Activated CD8-positive, alpha-beta memory T cell treated with anti-CD3 and anti-CD28 coated beads, Interleukin-2, amount 50 U/mL, for 1 hour (primary cell): ENCODE measurements at regions not wholly inside any gene's neighbourhood (a gene's known extent, or its start where the extent isn't known, plus 50 kb on each side); places are given as distances from the start of the nearest gene placed in this dataset.
"Not testable (repeated sequence)": the region's sequence is repeated elsewhere in the genome, so short reads cannot be mapped to it uniquely, and the experiment has no call there.

ENCODE experiments used
- DNase-seq: peaks from one replicate; pipeline ENCODE4 v3.0.0-alpha.2; 2020; ENCODE audit errors: extremely low read depth

DNA sequence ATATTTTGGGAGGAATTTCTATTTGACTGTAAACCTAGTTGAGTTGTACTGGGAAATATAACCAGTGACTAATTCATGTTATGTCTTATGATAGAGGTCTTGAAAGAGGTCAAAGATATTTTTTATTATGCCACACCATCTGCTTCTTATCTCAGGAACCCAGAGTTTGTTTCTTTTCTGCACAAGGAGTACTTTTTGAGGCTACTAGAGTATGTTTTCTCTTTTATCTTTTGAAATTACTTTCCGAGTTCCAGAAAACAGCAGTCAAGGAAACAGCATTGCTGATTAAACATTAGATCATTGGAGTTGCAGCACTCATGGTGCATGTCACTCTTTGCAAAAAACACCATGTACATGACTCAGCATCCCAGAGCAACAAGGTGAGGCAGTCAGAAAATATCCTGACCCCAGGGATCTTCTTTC lies 645.8 kb upstream of the NR2F2 start:
- DNase-seq = no peak

DNA sequence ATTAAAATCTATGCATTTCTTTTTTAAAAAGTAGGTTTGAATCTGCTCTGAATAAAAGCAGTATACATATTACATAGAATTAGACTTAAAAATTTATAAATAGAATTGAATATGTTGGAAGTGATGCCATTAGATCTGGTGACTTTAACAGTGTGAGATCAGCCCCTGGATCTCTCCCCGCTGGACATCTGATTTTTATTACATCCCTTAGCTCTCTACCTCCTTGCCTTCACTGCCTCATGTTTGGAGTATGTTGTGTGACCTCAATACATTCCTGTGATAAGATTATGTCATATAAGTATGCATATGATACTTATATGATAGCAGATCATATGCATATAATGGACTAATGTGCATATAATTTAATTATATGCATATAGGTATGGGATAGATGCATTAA lies 643.4 kb upstream of the NR2F2 start:
- no peak for DNase-seq

DNA sequence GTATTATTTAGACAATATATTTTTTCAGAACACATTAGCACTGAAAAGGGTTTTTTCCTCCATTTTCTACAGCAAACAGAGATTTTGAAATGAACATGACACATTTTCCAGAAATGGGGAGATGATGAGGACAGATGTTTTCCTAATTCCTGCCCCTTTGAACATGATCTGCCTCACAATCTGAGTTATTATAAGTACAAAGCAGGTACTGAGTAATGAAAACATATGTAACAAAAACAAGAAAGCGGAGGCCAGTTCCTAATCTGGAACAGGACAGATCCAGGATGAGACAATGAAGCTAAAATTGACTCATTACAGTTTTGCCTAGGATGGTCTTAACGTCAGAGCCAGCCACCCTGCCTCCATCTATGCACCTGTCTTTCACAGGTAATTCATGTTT lies 642.8 kb upstream of the NR2F2 start:
- DNase-seq = no peak

DNA sequence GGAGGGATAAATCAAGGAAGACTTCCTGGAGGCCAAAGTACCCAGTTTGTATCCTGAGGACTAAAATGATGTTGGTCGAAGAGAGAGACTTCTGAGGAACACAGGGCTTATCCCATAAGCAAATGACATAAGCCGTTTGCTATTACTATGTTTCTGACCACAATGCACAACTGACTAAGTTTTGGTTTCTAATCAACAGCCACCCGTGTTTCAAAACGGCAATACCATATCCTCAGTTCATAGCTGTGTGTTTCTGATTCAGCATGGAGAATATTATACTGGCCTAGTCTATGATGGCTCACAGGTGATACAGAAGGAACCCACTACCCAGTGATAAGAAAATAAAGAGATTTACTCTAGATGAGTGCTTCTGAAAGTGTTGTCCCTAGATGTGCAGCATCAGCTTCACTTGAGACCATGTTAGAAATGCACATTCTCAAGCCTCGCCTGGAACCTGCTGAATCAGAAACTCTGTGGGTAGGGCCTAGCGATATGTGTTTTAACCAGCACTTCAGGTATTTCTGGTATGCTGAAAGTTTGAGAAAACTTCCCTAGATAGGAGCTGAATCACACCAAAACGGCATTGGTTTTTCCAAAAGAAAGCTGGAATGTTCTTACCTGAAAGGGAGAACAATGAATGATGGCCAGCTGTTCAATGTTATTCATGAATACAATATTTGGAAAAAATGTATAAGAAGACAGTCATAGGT lies 639.7 kb upstream of the NR2F2 start:
- no peak for DNase-seq

DNA sequence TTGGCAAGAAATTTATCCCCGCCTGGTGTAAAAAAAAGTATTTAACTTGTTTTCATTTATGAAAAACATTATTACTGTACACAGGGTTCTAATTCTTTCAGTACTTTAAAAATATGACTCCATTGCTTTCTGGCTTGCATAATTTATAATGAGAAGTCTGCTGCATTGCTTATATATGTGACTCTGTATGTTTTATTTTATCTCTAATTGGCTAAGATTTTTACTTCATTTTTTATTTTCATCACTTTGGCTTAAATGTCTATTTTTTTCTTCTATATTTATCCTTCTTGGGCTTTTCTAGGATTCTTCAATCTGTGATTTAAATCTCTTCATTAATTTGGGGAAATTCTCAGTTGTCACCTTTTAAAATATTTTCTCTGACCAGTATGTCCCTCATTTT lies 636.6 kb upstream of the NR2F2 start:
- DNase-seq = no peak

DNA sequence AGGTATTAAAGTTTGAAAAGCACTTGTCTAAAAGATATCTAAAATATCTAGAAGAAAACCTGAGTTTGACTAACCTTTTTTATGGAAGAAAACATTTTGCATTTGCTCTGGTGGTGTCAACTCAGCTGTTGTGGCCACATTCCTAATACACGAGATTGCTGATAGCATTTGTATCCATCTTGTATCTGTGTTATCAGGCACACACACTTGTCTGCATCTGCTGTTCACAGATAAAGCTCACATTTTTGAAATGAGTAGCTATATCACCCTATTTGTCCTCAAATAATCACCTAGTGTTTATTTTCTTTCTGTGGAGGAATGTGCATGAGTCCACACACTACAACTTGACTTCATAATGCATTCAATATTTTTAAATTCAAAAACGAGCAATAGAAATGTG lies 632.3 kb upstream of the NR2F2 start:
- no peak for DNase-seq

DNA sequence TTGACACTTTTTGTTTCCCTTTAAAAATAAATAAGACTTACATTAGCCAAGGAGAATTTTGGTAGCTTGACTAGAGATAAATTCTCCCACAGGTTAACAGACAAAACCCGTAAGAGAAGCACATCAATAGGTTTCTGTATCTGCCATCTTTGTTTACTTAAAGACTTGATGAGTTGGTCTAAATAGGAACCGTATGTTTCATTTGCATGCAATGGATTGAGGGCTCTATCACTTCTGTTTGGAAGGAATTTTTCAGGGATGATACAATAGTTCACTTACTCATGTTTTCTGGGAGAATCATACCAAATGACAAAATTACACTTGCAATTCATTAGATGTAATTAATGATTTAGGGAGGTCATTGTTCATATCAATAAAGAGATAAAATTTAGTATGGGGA lies 631.5 kb upstream of the NR2F2 start:
- DNase-seq = no peak

DNA sequence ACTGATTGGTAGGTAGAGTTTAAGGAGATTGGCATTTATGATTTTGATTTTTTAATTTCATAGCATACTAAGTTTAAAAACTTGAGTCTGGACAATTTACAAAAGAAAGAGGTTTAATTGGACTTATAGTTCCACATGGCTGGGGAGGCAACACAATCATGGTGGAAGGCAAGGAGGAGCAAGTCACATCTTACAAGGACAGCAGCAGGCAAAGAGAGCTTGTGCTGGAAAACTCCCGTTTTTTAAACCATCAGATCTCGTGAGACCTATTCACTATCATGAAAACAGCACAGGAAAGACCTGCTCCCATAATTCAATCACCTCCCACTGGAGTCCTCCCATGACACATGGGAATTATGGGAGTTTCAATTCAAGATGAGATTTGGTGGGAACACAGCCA lies 630.9 kb upstream of the NR2F2 start:
- DNase-seq = no peak

DNA sequence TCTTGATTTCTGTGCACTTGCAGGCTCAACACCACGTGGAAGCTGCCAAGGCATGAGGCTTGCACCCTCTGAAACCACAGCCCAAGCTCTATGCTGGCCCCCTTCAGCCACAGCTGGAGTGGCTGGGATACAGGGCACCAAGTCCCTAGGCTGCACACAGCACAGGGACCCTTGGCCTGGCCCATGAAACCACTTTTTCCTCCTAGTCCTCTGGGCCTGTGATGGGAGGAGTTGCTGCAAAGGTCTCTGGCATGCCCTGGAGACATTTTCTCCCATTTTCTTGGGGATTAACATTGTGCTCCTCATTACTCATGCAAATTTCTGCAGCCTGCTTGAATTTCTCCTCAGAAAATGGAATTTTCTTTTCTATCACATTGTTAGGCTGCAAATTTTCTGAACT lies 629.8 kb upstream of the NR2F2 start:
- not testable (repeated sequence) for DNase-seq

DNA sequence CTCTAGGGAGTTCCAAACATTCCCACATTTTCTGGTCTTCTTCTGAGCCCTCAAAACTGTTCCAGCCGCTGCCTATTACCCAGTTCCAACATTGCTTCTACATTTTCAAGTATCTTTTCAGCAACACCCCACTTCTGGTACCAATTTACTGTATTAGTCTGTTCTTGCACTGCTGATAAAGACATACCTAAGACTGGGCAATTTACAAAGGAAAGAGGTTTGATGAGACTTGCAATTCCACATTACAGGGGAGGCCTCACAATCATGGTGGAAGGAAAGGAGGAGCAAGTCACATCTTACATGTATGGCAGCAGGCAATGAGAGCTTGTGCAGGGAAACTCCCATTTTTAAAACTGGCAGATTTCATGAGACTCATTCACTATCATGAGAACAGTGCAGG lies 629.1 kb upstream of the NR2F2 start:
- no peak for DNase-seq

DNA sequence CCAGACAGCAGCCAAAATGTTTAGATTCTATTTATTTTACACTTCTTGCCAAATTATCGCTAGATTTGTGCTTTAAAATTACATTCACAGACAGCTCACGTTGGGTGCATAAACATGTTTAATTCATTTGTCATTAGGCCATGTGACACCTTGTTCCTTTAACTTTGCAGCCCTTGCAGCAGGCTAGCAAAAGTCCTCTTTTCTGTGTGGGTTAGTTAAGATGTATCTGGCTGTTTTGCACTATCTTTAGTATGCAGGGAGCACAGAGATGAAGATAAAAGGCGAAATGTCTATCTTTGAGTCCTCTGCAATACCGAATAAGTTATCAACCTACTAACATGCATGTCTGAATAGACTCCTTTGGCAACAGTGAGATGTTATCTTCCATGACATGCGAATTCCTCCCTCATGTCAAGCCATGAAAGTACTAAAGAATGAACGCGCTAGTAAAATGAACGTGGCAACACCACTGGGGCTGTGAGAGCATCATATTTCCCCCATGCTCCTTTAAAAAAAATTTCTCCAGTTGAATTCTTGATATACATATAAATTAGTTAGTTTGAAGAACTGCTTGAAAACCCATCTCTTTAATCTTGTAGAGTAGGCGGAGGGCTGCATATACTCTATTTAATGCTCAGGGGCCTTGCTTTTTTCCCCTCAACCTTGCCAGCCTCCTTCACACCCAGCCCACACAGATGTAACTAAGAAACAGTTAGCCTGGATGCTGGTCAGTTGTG lies 620.4 kb upstream of the NR2F2 start:
- no peak for DNase-seq

DNA sequence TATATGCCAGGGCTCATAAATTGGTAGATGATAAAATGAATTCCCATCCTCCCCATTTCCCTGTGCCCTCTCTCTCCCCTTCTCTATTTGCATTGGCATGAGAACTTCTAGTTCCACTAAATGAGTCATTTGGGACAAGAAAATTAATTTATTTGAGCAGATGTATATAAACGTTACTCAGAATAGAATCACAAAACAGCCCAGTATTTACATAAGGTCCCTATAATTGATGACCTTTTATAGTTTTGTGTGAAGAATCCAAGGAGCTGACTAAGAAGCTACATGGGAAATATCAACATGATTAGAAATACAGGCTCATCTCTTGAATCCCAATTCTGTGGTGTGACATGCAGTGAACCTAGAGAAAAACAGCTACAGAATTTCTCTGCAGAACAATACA lies 617.7 kb upstream of the NR2F2 start:
- DNase-seq = no peak

DNA sequence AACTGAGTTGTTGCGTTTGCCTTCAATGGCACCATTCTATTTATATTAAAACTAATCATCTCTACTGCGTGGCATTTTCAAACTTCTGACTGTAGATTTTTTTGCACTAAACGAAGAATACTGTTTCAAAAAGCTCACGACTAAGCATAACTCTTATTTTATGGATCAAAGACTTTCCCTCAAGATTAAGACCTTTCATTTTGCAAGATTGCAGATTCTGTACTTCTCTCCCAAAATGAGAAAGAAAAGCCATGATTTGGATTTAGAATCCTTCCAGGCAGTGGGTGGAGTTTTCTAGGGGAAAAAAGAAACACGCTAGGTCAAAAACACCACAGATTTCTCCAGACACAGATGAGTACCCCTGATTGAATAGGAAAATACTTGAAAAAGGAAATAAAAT lies 617.2 kb upstream of the NR2F2 start:
- DNase-seq = no peak

DNA sequence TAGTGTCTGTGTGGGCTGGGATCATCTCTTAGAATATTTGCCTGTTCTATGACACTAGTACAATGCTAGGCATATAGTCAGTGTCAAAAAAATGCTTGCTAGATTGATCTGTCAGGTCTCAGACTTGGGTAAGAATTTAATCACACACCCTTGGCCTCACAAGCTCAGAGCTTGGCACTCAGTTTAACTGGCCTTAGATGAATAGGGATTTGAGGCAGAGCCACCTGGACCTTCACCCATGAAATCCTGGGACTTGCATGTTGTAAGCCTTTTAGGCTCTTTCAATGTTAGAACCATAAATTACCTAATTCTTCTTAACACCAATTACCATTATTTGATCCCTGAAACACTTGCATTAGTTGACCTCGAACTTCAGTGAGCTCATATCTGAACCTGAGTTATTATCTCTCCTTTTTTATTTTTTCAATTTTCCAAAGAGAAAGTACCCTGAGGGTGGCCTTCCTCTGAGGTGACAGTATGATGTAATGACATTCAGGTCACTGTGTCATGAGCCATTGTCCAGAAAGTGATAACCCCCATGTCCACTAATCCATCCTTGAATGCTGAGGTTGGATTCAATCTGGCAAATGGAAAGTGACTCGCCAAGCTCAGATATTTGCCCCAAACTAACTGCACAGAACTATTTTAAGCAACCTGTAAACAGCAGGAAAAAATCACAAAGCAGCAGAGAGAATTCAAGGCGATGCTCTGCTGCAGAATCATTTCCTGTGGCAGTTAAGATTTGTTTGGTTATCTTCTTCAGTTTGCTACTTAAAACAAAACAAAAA lies 615.2 kb upstream of the NR2F2 start:
- no peak for DNase-seq

DNA sequence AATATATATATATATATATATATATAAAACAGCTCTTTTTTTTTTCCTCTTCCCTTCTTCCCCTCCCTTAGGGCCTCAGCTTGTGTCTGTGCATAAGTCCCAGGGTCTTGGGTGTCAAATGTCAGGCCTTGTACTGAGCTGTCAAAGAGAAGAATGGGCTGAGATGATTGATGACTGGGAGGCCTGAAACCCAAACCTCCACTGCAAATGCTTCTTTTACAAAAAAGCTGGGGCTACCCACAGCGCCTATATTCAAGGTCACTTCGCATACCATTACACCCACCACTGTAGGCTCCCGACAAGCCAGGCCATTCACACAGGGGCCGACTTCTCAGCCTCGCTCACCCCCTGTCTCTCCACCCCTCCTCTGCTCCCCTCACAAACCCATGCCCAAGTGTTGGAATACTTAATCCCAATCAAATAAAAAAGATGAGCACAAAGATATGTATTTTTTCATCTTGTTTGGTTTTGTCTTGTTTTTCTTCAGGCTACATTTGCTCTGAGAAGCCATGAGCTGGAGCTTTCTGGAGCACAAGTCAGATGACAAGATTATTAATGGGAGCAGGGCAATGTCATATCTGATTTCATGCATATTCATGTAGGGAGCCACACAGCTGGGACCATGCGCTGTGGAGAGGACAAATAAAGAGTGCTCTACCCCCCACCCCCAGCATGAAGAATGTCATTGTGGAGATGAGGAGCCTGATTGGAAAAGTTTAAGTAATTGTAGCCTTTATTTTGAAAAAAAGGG lies 614.4 kb upstream of the NR2F2 start:
- DNase-seq = no peak

DNA sequence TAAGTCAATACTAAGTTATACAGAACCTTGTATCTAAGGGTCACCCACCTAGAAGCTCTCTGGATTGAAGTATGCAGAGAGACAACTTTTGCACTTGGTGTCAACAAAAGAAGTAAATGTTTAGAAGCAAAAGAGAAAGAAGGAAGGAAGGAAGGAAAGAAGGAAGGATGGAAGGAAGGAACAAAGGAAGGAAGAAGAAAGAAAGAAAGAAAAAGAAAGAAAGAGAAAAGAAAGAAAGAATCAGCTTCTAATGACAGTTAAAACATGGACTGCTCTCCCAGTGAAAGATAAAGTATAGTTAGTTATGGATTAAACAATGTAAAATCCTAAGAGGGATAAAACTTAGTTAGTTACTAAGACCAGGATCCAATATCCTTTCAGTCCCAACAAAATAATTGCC lies 613.8 kb upstream of the NR2F2 start:
- no peak for DNase-seq

DNA sequence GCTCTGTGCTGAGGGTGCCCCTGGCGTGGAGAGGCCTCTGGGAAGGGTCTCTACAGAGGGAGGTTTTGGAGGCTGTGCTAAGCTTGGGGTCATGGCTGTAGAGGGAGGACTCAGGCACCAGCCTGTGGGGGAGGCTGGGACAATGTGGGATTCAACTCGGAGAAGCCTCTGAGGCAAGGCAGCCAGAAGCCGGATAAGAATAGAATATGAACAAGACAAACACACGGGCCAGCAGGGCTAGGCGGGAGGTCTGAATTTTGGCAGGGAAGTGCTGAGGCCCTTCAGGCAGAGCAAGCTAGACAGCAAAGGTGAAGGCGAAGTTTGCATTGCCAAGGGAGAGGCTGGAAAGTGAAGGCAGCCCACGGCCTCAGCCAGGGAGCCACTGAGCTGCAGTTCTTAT lies 612.1 kb upstream of the NR2F2 start:
- DNase-seq = no peak

DNA sequence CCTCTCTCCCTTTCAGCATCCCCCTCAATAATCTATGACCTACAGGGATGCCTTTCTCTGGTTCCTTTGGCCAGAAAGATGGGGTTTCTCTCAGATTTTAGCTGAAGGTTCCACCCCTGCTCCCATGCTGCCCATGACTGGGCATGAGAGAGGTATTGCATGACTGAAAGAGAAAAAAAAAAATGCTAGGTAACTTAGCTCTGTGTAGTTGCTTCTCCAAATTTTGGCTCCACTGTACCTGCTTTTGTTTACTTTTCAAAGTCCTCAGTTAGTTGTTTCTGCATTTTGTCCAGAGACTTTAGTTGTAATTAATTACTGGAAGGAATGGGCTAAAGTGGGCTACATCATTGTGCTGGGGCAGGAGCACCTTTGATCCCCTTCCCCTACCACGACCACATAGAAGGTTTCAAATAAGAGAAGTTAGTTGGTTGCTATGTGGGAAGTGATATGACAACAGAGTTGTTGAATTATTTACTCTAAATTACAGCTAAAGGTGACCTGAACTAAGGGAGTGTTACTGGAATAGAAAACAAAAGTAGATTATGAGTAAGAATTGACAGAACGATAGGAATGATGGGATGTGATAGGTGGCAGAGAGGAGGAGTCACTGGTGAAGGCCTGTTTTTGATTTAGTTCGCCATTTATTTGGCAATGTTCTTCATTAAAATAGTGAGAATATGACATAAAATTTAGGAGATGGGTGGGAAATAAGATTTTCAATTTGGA lies 605.4 kb upstream of the NR2F2 start:
- no peak for DNase-seq

DNA sequence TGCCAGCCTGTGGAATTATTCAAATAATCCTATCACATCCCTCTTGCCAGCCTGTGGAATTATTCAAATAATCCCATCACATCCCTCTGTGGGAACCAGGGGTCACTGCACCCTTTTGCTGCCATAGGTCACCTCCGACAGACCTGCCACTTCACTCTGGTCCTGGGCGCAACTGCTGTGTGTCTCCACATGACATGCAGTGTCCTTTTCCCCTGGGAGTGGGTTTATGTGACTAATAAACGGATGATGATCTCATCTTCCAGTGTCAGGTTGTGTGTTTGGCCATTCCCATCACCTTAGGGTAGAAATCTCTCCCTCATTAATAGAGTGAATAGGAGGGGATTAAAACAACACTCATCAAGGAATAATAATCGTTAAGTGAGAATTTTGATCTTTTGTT lies 603.6 kb upstream of the NR2F2 start:
- no peak for DNase-seq

DNA sequence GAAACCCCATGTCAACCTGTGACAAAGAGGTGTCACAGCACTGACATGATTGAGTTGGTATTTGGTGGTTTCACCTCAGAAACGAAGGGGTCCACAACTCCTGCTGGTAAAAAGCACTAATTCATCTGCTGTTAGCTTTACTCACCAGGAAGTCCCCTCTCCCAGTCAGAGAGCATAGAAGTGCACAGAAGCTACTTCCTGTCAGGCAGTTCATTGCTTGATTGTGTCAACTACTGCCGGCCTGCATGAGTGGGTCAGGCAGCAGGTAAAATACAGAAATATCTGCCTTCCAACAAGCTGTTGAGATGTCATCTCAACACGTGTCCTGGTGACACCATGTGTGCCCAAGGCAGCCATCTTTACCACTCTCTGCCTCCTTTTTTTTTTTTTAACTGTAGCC lies 596.6 kb upstream of the NR2F2 start:
- DNase-seq = no peak
